ENCODE measurements at regions not wholly inside any gene's neighbourhood (a gene's known extent, or its start where the extent isn't known, plus 50 kb on each side); places are given as distances from the start of the nearest gene placed in this dataset.

DNA sequence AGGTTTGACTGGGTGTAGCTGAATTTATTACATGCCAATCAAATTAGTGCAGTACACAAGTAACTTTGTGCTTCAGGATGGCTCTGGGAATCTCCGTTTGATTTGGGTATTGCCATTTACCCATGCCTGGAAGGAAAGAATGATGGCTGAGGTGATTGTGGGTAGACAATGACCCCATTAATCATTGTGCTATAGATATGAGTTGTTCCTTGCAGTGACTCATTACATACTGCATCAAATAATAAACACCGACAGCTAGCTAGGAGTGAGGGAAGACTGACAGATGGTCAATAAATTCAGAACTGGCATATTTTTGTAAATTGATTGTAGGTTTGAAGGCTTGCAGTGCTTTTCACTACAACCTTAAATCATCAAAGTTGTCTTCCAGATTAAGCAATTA is 1069.5 kb downstream of the DIAPH3 start:
- no peak for TF ChIP-seq CTCF (IDR thresholded peaks at IDR 0.05 in 2 of 3, conservative IDR thresholded peaks at IDR 0.05 in 1 of 3; ENCODE audit: control insufficient read depth in 2 of 3, extremely low read depth in 1 of 3, insufficient read depth in 1 of 3, low read depth in 3 of 3, low read length in 3 of 3)
- no peak for TF ChIP-seq CHD2 (IDR thresholded peaks at IDR 0.05; ENCODE audit: borderline replicate concordance, low read depth, low read length)
- no peak for TF ChIP-seq NR2C2 (IDR thresholded peaks at IDR 0.05; ENCODE audit: borderline replicate concordance, control insufficient read depth, insufficient read length, low read depth)
- TF ChIP-seq RELB (IDR thresholded peaks at IDR 0.05; ENCODE audit: low read depth) = no peak
- no peak for TF ChIP-seq SMAD1 (IDR thresholded peaks at IDR 0.05; ENCODE audit: low read depth, partially characterized antibody)
- TF ChIP-seq ATF7 (IDR thresholded peaks at IDR 0.05; ENCODE audit: low read depth) = no peak
- TF ChIP-seq USF2 (IDR thresholded peaks at IDR 0.05; ENCODE audit: borderline replicate concordance, low read depth, low read length) = no peak
- no peak for TF ChIP-seq MEF2A (IDR thresholded peaks at IDR 0.05; ENCODE audit: insufficient read depth, low read depth, low read length)
- TF ChIP-seq, protein P1, sequence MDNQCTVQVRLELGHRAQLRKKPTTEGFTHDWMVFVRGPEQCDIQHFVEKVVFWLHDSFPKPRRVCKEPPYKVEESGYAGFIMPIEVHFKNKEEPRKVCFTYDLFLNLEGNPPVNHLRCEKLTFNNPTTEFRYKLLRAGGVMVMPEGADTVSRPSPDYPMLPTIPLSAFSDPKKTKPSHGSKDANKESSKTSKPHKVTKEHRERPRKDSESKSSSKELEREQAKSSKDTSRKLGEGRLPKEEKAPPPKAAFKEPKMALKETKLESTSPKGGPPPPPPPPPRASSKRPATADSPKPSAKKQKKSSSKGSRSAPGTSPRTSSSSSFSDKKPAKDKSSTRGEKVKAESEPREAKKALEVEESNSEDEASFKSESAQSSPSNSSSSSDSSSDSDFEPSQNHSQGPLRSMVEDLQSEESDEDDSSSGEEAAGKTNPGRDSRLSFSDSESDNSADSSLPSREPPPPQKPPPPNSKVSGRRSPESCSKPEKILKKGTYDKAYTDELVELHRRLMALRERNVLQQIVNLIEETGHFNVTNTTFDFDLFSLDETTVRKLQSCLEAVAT (IDR thresholded peaks at IDR 0.05) = no peak
- TF ChIP-seq ETV6 (conservative IDR thresholded peaks at IDR 0.05 in 1 of 2, IDR thresholded peaks at IDR 0.05 in 1 of 2; ENCODE audit: borderline replicate concordance in 1 of 2, low read depth in 1 of 2) = no peak
